BJ (cell line): ENCODE measurements at regions not wholly inside any gene's neighbourhood (a gene's known extent, or its start where the extent isn't known, plus 50 kb on each side); places are given as distances from the start of the nearest gene placed in this dataset.

ENCODE experiments used
- CTCF ChIA-PET: fragments of 350-600 bp; formaldehyde crosslinking; extraction: SDS; loops from one replicate; lab custom pipeline; 2021; ENCODE audit warnings: antibody characterized with exemption, inconsistent platforms; lab: Yijun Ruan, JAX
- POLR2A ChIA-PET: fragments of 300-600 bp; sonication (Branson Sonifier 250); formaldehyde crosslinking; extraction: SDS; loops from one replicate; lab custom pipeline; 2021; ENCODE audit warnings: antibody characterized with exemption; lab: Charles Lee
- DNase-seq: peaks from one replicate; pipeline ENCODE4 v3.0.0-alpha.2; 2011; ENCODE audit warnings: low read depth
- H3K27me3 ChIP-seq: 2 replicates; pipeline ENCODE4 v1.6.0; 2011; ENCODE audit warnings: low read length; ENCODE audit not compliant: control insufficient read depth, insufficient read depth
- H3K36me3 ChIP-seq: 2 replicates; pipeline ENCODE4 v1.5.1; 2011; ENCODE audit warnings: low read length; ENCODE audit not compliant: control insufficient read depth, insufficient read depth
- H3K4me3 ChIP-seq: 2 replicates; pipeline ENCODE4 v1.5.1; 2011; ENCODE audit warnings: low read depth, mild to moderate bottlenecking, control low read depth, low read length
- TF ChIP-seq, protein P1 (sequence below): IDR thresholded peaks from 2 replicates; pipeline ENCODE4 v1.5.1; 2011; ENCODE audit warnings: low read depth, mild to moderate bottlenecking, control low read depth, inconsistent platforms, low read length, moderate library complexity; ENCODE audit not compliant: insufficient read depth

DNA sequence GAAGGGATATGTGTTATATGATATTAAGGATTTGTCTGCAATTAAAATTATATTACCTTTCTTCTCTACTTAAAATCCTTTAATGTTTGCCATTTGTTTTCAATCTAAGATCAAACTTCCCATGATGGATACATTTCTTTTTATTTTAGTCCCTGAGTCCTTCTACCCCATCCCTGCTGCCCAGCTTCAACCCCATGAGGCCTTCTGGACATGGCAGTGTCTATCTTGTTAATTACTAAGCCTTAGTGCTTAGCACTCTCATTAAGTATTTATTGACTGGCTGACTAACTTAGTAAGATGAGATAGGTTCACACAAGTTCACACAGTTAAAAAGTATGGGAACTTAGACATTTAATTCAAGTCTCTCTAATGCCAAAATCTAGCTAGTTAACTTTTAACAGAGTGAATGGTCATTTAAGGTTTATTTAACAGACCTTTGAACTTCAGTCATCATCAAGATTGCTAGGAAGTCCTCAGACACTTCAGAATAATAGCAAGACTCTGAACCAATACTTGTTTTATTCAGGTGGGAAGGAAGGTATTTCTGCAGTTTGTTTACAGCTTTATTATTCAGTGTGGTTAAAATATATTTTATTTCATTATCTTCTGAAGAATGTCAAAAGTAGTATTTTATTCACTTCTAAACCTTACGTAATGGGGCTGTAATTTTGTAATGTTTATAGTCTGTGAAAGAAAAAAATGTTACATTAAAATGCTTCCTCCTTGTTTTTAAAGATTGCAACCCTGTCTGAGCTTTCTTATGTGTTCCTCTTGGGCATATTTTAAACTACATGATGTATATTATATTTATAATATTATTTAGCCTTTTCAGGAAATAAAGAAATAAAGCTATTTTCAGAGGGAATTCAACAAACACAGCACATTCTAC is 848.9 kb downstream of the REEP3 start:
- H3K27me3 ChIP-seq: no peaks in the 10 kb centered on the region
- no peak for DNase-seq
- H3K36me3 ChIP-seq: no peaks in the 10 kb centered on the region
- POLR2A ChIA-PET: interaction anchor here (0.6 kb wide), 1 partner anchor 146 kb away, joined by 5 read pairs; no protein-coding TSS in a partner anchor
- CTCF ChIA-PET: no interaction called here
- TF ChIP-seq, protein P1, sequence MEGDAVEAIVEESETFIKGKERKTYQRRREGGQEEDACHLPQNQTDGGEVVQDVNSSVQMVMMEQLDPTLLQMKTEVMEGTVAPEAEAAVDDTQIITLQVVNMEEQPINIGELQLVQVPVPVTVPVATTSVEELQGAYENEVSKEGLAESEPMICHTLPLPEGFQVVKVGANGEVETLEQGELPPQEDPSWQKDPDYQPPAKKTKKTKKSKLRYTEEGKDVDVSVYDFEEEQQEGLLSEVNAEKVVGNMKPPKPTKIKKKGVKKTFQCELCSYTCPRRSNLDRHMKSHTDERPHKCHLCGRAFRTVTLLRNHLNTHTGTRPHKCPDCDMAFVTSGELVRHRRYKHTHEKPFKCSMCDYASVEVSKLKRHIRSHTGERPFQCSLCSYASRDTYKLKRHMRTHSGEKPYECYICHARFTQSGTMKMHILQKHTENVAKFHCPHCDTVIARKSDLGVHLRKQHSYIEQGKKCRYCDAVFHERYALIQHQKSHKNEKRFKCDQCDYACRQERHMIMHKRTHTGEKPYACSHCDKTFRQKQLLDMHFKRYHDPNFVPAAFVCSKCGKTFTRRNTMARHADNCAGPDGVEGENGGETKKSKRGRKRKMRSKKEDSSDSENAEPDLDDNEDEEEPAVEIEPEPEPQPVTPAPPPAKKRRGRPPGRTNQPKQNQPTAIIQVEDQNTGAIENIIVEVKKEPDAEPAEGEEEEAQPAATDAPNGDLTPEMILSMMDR: no peak
- no peak overlapping the region for H3K4me3 ChIP-seq

DNA sequence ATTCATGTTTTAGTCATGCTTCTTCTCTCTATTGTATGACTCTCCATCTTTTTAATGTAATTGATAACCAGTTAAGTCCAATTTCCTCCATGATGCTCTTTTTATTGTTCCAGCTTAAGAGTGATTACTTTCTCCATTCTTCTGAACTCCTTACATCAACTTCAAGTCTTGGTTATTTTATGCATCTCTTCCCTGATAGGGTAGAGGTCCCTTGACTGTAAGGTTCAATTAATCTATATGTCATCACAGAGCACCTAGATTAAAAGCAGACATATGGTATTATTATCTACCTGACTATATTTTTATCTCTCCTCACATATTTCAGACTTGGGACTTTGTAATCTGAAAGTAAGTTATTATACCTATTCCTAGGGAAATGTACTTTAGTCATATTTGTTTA is 853.1 kb downstream of the REEP3 start:
- no peak for DNase-seq
- ChIA-PET CTCF (no interaction called here), POLR2A (no interaction called here)
- no peaks in the 10 kb centered on the region for H3K27me3 ChIP-seq
- TF ChIP-seq, protein P1: no peak
- H3K4me3 ChIP-seq: no peak overlapping the region
- no peaks in the 10 kb centered on the region for H3K36me3 ChIP-seq

DNA sequence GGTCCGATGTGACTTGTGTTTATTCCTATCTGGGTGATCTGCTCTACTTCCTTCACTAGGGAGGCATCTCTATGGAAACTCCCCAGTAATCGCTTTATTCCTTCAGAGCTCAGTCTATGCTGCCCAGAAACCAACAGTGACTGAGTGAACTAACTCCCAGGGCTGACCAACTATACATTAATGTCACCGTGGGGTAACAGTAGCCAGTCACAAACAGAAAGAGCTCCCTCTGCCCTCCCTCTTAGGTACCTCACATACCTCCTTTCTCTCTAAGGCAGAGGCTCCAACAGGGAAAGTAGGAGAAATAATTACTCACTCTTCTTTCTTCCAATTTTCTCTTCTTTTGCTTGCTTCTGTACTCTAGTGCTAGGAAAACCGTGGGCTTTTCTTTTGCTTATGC is 855.0 kb downstream of the REEP3 start:
- TF ChIP-seq, protein P1: no peak
- no peaks in the 10 kb centered on the region for H3K27me3 ChIP-seq
- no peak for DNase-seq
- POLR2A ChIA-PET: no interaction called here
- H3K4me3 ChIP-seq: no peak overlapping the region
- H3K36me3 ChIP-seq: no peaks in the 10 kb centered on the region
- CTCF ChIA-PET: interaction anchor here (1.1 kb wide), 1 partner anchor 19 kb away, joined by 3 read pairs; no protein-coding TSS in a partner anchor

GRCh38 chr10:64379898-64380297 is 858.7 kb downstream of the REEP3 start:
- Histone ChIP-seq H3K27me3 (no peaks in the 10 kb centered on the region), H3K4me3 (no peak overlapping the region), H3K36me3 (no peaks in the 10 kb centered on the region)
- no peak for DNase-seq
- ChIA-PET POLR2A (no interaction called here), CTCF (no interaction called here)
- TF ChIP-seq, protein P1: no peak

DNA sequence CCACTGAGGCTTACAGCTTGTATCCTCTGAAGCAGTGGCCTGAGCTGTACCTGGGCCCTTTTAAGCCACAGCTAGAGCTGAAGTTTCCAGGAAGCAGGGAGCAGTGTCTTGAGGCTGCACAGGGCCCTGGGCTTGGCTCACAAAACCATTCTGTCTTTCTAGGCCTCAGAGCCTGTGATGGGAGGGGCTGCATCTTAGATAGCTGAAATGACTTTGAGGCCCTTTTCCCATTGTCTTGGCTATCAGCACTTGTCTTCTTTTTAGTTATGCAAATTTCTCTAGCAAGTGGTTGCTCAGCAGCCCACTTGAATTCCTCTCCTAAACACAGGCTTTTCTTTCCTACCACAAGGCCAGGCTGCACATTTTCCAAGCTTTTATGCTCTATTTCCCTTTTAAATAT is 864.2 kb downstream of the REEP3 start:
- no peaks in the 10 kb centered on the region for H3K36me3 ChIP-seq
- H3K27me3 ChIP-seq: no peaks in the 10 kb centered on the region
- H3K4me3 ChIP-seq: no peak overlapping the region
- TF ChIP-seq, protein P1: no peak
- DNase-seq: no peak
- ChIA-PET CTCF (no interaction called here), POLR2A (no interaction called here)
